Left lobe of liver (tissue), 2 donors: ENCODE measurements at regions not wholly inside any gene's neighbourhood (a gene's known extent, or its start where the extent isn't known, plus 50 kb on each side); places are given as distances from the start of the nearest gene placed in this dataset.
"Not testable (repeated sequence)": the region's sequence is repeated elsewhere in the genome, so short reads cannot be mapped to it uniquely, and the experiment has no call there.

Source experiments
- ATAC-seq: fragments of 200-7000 bp; cut with Tn5 transposase; one replicate; pipeline ENCODE4 v1.9.1; 2020; ENCODE audit warnings: mild to moderate bottlenecking, moderate library complexity
- DNase-seq: peaks from one replicate; pipeline ENCODE4 v3.0.0-alpha.2; 2020; ENCODE audit warnings: low spot score
- donor health status: DM: no; HTN: no; CAD: no; lungs with moderate emphysema.
- donor health status: DM: no; HTN: yes; CAD: no.

GRCh38 chr9:129419382-129419899 is 201.5 kb downstream of the C9orf50 start:
- ATAC-seq, result no peak
- no peak for DNase-seq

DNA sequence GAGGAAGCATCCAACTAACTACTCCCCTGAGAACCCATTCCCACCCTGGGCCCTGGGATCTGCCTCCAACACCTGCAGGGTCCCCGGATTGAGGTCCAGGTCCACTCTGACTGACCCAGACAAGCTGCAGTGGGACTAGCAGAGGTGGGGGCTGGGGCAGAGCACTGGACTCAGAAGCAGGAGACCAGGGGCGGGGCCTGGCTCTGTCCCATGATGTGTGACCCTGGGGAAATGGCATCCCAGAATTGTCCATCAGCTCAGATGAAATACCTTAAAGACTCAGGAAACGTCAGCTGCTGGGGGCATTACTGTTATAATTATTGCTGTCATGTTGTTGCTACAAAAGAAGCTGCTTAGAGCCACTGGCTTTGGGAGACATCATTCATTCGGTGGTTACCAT is 202.4 kb downstream of the C9orf50 start:
- DNase-seq, result no peak
- ATAC-seq, result no peak

DNA sequence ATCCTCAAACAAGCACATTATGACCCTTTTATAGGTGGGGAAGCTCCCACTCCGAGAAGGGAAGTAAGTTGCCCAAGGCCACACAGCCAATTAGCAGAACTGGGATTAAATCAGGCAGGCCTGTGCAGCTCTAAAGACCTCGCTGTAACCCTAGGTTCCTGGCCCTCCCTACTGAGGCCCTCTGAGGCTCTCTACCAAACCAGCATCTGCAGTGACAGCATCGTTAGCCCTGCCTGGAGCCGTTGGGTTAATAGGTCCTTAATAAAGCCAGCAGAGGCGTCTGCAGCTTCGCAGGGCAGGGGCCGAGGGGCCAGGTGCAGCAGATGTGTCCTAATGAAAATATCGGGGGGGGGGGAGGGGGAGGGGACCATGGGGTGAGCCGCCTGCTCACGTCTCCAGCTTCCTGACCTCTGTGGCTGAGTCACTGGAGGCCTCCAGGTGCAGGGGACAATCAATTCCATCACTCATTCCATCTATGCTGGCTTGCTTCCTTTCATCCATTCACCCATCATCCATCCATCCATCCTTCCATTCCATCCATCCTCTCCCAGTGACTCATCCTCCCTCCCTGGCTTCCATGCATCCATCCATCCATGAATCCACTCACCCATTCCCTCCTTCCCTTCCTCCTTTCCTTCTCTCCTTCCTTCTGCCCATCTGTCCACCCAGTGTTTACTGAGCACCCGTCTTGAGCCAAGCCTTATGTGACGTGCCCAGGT is 203.9 kb downstream of the C9orf50 start:
- ATAC-seq, result no peak
- no peak for DNase-seq

DNA sequence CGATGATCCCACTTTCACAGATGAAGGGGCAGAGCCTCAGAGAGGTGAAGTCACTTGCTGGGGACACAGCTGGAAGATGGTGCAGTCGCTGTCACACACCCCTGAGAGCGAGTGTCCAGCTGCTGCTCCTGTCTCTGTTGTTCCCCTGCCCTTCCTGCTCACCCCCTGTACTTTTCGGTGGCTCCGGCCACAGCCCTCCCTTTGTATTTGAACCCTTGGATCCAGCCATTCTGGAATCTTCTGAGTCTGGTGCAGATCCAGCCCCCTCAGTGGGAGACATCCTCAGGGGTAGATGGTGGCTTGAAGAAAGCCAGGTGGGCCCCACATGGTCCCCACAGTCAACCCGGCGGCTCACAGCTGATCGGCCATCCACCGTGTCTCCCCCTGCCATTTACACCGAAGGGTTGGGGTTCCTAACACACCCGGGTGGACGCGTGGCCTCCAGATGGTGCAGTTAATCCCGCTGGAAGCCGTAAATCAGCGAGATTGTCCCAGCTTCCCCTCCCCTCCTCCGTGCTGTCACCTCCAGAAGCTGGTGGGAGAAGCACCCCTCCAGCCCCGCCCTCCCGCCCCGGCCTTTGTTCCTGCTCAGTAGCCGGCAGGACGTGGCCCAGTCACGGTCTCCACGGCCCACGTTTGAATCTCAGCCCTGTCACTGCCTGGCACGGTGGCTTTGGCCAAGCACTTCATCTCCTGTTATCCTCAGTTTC is 204.8 kb downstream of the C9orf50 start:
- ATAC-seq (no peak), DNase-seq (no peak)

GRCh38 chr9:129414993-129415941 is 205.6 kb downstream of the C9orf50 start:
- DNase-seq (no peak), ATAC-seq (peak; percentile 10)

GRCh38 chr9:129414377-129414992 is 206.4 kb downstream of the C9orf50 start:
- ATAC-seq (peak; percentile 56), DNase-seq (peak; percentile 61)

DNA sequence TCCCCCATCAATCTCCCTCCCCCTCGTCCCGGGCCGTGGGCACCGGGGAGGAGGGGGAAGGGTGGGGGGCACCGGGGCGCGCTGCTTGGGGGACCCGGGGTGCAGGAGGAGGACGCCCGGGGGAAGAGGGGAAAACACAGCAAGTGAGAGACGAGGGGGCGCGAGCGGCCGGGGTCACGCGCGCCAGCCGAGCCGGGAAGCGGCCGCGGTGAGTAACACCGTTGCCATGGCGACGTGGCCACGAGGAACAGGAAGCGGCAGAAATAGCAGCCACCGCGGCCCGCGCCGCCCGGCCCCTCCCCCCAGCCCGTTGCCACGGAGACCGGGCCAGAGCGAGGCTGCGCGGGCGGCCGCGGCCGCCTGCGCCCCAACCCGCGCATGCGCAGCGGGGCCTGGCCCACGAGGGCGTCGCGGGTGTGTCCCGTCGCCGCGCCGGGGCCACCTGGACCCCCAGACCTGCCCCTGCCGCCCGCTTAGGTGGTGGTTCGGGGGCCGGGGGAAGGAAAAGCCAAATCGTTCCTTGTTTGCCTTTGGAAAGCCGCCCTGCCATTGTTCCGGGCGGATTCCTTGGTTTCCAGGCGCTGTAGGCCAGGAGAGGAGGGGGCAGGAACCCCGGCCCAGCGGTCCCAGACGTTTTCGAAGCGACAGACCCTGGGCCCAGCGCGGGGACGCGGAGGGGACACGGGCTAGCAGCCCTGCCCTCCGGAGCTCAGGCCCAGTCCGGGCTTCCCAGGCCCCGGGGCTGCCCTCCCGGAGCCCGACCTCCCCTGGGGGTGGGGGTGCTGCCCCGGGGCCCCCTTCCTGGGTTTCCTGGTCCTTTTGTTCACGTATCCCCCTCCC is 207.1 kb downstream of the C9orf50 start:
- DNase-seq, result peak; percentile 98
- ATAC-seq, result peak; percentile 87

- ATAC-seq (peak; percentile 5), DNase-seq (no peak)
Observed at GRCh38 chr9:129412814-129413536, 207.9 kb downstream of the C9orf50 start.

- DNase-seq, result not testable (repeated sequence)
Observed at GRCh38 chr9:129412176-129412813, 208.6 kb downstream of the C9orf50 start.

GRCh38 chr9:129411501-129412175 is 209.3 kb downstream of the C9orf50 start:
- no peak for DNase-seq
- ATAC-seq, result no peak

More at GRCh38 chr9:129412176-129412813, 208.6 kb downstream of the C9orf50 start:
- not testable (repeated sequence) for ATAC-seq

DNA sequence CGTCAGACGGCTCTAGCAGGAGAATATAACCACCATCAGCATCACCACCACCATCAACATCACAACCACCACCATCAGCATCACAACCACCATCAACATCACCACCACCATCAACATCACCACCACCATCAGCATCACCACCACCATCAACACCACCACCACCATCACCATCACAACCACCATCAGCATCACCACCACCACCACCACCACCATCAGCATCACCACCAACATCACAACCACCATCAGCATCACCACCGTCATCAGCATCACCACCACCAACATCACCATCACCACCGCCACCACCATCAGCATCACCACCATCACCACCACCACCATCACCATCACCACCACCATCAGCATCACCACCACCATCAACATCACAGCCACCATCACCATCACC is 210.7 kb downstream of the C9orf50 start:
- no peak for DNase-seq
- no peak for ATAC-seq

DNA sequence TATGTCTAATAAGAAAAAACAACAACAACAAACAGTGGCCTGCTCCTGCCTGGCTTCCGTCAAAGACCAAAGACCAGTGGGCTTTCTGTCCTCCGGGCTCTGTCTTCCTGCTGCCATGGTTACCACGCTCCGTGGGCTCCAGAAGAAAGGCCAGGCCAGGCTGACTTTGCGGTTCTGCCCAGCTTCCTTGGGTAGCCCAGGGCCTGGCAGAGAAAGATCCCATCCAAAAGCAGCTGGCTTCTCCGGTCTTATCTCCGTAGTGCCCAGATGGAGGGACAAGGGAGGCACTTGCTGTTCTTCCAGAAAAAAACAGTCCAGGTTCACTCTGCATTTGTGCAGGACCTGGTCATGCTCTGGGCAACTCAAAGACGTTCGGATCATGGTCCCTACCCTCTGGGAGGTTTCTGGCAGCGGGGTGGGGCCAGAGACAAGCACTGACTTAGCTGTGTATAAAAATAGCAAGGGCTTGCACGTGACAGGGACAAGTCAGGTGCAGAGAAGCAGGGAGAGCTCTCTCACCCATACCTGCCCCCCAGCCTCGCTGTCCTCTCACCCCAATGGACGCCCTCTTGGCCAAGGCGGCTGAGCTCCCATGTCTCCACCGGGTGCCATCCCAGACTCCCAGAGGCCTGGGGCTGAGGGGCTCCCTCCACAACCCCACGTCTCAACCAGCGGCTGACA is 212.2 kb downstream of the C9orf50 start:
- DNase-seq (no peak), ATAC-seq (no peak)

GRCh38 chr9:129407905-129408452 is 212.9 kb downstream of the C9orf50 start:
- ATAC-seq, result no peak
- DNase-seq, result no peak

- DNase-seq, result no peak
- no peak for ATAC-seq
Observed at GRCh38 chr9:129406278-129407225, 214.3 kb downstream of the C9orf50 start.

GRCh38 chr9:129405827-129406213 is 215.1 kb downstream of the C9orf50 start:
- no peak for ATAC-seq
- DNase-seq, result no peak
